ENCODE measurements at regions not wholly inside any gene's neighbourhood (a gene's known extent, or its start where the extent isn't known, plus 50 kb on each side); places are given as distances from the start of the nearest gene placed in this dataset.

GRCh38 chr10:4170633-4171314 is 385.8 kb upstream of the KLF6 start:
- no peak for TF ChIP-seq CTCF (optimal IDR thresholded peaks at IDR 0.05 in 1 of 3, IDR thresholded peaks at IDR 0.05 in 1 of 3, conservative IDR thresholded peaks at IDR 0.05 in 1 of 3; ENCODE audit: extremely low read depth in 1 of 3, insufficient read depth in 2 of 3, low read length in 3 of 3)
- no peak for TF ChIP-seq EZH2 (IDR thresholded peaks at IDR 0.05; ENCODE audit: low read length)

Data from keratinocyte (primary cell).